ENCODE measurements at regions not wholly inside any gene's neighbourhood (a gene's known extent, or its start where the extent isn't known, plus 50 kb on each side); places are given as distances from the start of the nearest gene placed in this dataset.

DNA sequence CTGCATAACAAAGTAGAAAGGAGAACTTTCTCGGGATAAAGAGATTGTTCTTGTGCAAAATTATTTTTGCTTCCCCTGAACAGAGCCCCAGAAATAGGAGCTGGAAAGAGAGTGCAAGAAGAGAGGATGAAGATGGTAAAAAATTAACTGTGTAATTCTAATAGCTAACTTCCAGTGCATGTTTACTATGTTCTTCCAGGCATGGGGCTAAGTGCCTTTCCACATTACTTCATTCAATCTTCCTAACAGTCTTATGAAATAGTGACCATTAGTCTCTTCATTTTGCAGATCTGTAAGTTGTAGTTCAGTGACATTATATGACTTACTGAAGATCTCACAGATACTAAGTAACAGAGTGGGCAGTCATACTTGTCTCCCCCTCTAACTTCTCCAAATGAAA lies 61.1 kb upstream of the KLHL13 start:
- TF ChIP-seq ZNF274 (IDR thresholded peaks at IDR 0.05; ENCODE audit: low read depth, low read length) (no peak), SUZ12 (IDR thresholded peaks at IDR 0.05; ENCODE audit: extremely low read depth, insufficient read depth, insufficient read length) (no peak)
